Activated CD4-positive, alpha-beta T cell treated with anti-CD3 and anti-CD28 coated beads for 36 hours (primary cell): ENCODE measurements at regions not wholly inside any gene's neighbourhood (a gene's known extent, or its start where the extent isn't known, plus 50 kb on each side); places are given as distances from the start of the nearest gene placed in this dataset.
"Not testable (repeated sequence)": the region's sequence is repeated elsewhere in the genome, so short reads cannot be mapped to it uniquely, and the experiment has no call there.

ENCODE experiments used
- ATAC-seq: fragments of 200-7000 bp; cut with Tn5 transposase; one replicate; pipeline ENCODE4 v1.10.0; 2021; ENCODE audit warnings: mild to moderate bottlenecking, moderate library complexity
- CTCF ChIA-PET: fragments of 350-600 bp; sonication (Branson Sonifier 250); formaldehyde crosslinking; loops from one replicate; lab custom pipeline; 2021; ENCODE audit warnings: antibody characterized with exemption; lab: Charles Lee
- POLR2A ChIA-PET: fragments of 350-600 bp; sonication (Branson Sonifier 250); formaldehyde crosslinking; loops from one replicate; lab custom pipeline; 2021; ENCODE audit warnings: antibody characterized with exemption, inconsistent platforms; lab: Charles Lee
- DNase-seq: peaks from one replicate; pipeline ENCODE4 v3.0.0-alpha.2; 2020
- H3K27ac Mint-ChIP-seq: one replicate; pipeline ENCODE4 v1.8.0; 2021; ENCODE audit warnings: mixed read lengths
- H3K27me3 Mint-ChIP-seq: one replicate; pipeline ENCODE4 v1.8.0; 2021; ENCODE audit warnings: mixed read lengths
- H3K36me3 Mint-ChIP-seq: one replicate; pipeline ENCODE4 v1.8.0; 2021; ENCODE audit warnings: low read depth, mixed read lengths
- H3K4me1 Mint-ChIP-seq: one replicate; pipeline ENCODE4 v1.8.0; 2021; ENCODE audit warnings: mixed read lengths
- H3K4me3 Mint-ChIP-seq: one replicate; pipeline ENCODE4 v1.8.0; 2021; ENCODE audit warnings: mild to moderate bottlenecking, moderate library complexity, mixed read lengths
- H3K9me3 Mint-ChIP-seq: one replicate; pipeline ENCODE4 v1.8.0; 2021; ENCODE audit warnings: low read depth, mixed read lengths
- intact Hi-C, 2 experiments: fragments of 100-400 bp; cut with DNase I in 1 of 2; cut with micrococcal nuclease in 1 of 2; formaldehyde crosslinking; loops; one replicate each; pipeline versions ENCODE4 v1.14.2 to v1.15.1; 2022 to 2024; cut with DNase I, micrococcal nuclease

GRCh38 chr2:175432793-175433192 lies 251.3 kb upstream of the ATP5MC3 start:
- Mint-ChIP-seq H3K9me3 (no peaks in the 10 kb centered on the region), H3K27ac (no peak overlapping the region), H3K36me3 (no peaks in the 10 kb centered on the region), H3K4me1 (no peaks in the 10 kb centered on the region), H3K27me3 (peaks cover 1% of the 10 kb centered on the region), H3K4me3 (no peak overlapping the region)
- CTCF ChIA-PET, result no interaction called here
- intact Hi-C loops, result no loop called here
- POLR2A ChIA-PET, result no interaction called here
- DNase-seq, result no peak
- ATAC-seq, result no peak

- ChIA-PET CTCF (no interaction called here), POLR2A (no interaction called here)
Observed at GRCh38 chr2:175432021-175432420, 250.5 kb upstream of the ATP5MC3 start.

DNA sequence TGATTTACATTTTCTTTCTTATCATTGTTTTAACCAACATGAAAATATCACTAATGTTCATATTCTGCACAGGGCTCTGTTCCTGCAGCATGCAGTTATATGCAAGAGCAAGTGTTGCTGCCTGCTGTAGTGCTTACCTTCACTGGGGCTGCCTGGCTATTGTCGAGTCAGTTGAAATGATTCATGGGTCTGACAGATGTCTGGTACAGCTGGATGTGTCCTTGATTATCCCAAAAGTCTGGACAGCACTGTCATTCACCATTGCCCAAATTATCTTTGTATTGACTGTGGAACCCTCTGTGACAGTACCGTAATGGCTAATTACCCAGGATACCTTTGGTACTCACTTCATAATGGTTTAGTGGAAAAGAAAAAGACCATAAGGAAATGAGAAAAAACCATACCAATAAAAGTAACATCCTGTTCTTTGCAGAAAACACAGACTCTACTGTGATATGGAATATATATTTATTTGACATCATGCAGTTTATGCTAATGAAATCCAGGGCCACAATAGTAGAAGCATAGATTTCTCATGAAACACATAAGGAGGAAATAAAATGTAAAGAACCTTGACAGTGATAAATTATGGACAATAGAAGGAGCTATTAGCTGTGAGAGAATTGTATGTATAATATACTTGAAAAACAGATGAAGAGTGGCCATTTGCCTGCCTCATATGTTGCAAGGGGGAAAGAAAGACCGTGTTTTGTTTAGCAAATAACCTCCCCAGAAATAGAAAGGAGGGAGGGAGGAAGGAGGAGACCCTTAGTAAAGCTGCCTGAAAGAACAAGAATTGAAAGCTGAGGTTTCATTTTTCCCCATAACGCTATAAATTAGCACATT lies 249.8 kb upstream of the ATP5MC3 start:
- no peak for DNase-seq
- no peaks in the 10 kb centered on the region for H3K4me1 Mint-ChIP-seq
- CTCF ChIA-PET, result no interaction called here

More at GRCh38 chr2:175432021-175432420, 250.5 kb upstream of the ATP5MC3 start:
- Mint-ChIP-seq H3K4me1 (no peaks in the 10 kb centered on the region), H3K36me3 (no peaks in the 10 kb centered on the region), H3K27me3 (peaks cover 1% of the 10 kb centered on the region), H3K27ac (no peak overlapping the region), H3K4me3 (no peak overlapping the region), H3K9me3 (no peaks in the 10 kb centered on the region)
- ATAC-seq (no peak), DNase-seq (no peak)
- intact Hi-C loops, result no loop called here

DNA sequence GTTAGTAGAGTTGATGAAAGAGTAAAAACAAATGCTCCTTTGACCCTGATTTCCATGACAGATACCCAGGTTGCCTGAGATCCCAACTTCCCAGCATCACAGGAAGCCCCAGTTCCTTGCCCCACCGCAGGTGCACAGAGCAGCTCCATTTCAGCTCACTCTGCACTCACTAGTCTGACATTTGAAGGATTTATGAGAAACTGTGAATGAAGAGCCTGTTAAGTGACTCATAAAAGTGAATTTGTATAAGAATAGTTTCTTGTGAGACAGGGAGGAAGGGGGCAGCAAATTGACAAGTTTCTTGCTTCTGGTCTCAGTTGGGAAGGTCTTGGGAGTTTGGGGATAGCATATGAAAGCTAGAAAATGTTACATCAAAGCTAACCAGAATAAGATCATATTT lies 248.7 kb upstream of the ATP5MC3 start:
- POLR2A ChIA-PET, result no interaction called here
- DNase-seq, result no peak
- H3K36me3 Mint-ChIP-seq, result no peaks in the 10 kb centered on the region
- peaks cover 5% of the 10 kb centered on the region for H3K27me3 Mint-ChIP-seq
- no peak for ATAC-seq
- H3K9me3 Mint-ChIP-seq, result no peaks in the 10 kb centered on the region
- no peaks in the 10 kb centered on the region for H3K4me1 Mint-ChIP-seq
- H3K4me3 Mint-ChIP-seq, result no peak overlapping the region
- intact Hi-C loops, result no loop called here
- H3K27ac Mint-ChIP-seq, result no peak overlapping the region
- CTCF ChIA-PET, result no interaction called here

More for the DNA sequence above, 249.8 kb upstream of the ATP5MC3 start:
- ATAC-seq, result no peak
- intact Hi-C loops, result no loop called here
- no peak overlapping the region for H3K4me3 Mint-ChIP-seq
- peaks cover 3% of the 10 kb centered on the region for H3K27me3 Mint-ChIP-seq
- POLR2A ChIA-PET, result no interaction called here
- no peaks in the 10 kb centered on the region for H3K36me3 Mint-ChIP-seq
- no peaks in the 10 kb centered on the region for H3K9me3 Mint-ChIP-seq
- H3K27ac Mint-ChIP-seq, result no peak overlapping the region

DNA sequence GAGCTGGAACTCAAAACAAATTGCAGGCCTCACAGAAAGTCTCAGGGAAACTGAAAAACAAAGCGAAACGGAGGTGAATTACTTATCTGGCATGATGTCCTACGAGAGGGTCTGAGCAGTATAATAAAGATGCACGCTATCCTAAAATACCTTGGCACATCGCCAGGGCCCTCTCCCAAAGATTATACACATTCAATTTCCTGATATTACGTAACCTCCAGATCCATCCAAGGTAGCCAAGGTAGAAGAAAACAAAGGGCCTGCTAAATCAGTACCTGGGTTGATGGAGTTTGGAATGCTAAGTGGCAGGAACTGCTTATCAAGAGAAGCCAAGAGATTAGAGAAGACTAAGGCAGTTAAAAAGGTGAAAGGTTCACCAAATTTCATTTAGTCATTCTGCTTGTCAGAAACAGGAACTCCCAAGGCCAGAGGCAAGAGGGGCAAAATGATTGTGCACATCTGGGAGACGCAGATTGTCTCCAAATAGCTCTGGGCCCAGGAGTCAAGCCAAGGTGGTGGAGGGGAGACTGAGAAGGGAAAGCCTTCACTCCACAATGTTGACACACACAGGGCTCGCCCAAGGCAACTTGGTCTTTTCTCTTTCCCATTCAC lies 236.8 kb upstream of the ATP5MC3 start:
- ATAC-seq (no peak), DNase-seq (no peak)
- Mint-ChIP-seq H3K27me3 (peaks cover 7% of the 10 kb centered on the region), H3K4me1 (no peaks in the 10 kb centered on the region), H3K4me3 (no peak overlapping the region), H3K36me3 (no peaks in the 10 kb centered on the region), H3K9me3 (no peaks in the 10 kb centered on the region), H3K27ac (no peak overlapping the region)
- CTCF ChIA-PET, result no interaction called here
- POLR2A ChIA-PET, result no interaction called here
- intact Hi-C loops, result loop anchor here in 1 of 2 experiments (5.0 kb wide), 1 partner anchor 669 kb away; no protein-coding TSS in a partner anchor

GRCh38 chr2:175414882-175415487 lies 233.5 kb upstream of the ATP5MC3 start:
- ChIA-PET POLR2A (no interaction called here), CTCF (interaction anchor here (0.6 to 1.2 kb wide), 5 partner anchors 12 to 203 kb away, joined by 3 to 4 read pairs (median 3); no protein-coding TSS in a partner anchor)
- intact Hi-C loops, result loop anchor here in 1 of 2 experiments (5.0 kb wide), 1 partner anchor 672 kb away; no protein-coding TSS in a partner anchor

DNA sequence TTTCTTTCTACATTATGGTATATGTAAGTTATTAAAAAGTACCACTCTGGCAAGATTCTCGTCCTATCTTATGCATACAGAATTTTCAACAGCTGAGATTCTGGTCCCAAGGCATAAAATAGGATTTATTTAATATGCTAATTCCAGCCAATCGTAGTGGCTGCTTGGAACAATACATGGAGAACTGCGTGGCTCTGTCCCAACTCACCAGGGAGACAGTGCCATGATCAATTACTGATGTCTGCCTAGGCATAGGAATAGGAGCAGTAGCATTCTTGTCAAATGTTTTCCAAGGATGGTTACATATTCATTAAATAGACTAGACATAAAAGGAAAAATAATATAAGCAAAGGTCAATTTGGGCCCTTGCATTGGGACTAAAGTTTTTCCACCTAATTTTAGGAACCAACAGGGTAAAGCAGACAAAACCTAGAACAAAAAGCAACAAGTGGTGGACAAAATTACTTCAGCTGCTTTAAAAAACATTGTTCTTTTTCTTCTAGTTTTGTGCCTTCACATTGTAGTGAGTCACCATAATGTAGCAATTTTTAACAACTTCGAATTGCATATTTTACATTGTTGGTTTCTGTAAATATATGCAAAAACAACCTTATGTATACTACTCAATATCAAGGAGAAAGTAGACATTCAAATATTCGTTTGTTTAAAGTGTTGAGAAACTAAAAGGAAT lies 232.8 kb upstream of the ATP5MC3 start:
- H3K36me3 Mint-ChIP-seq, result no peaks in the 10 kb centered on the region
- ATAC-seq (no peak), DNase-seq (no peak)
- ChIA-PET CTCF (interaction anchor here (0.6 to 1.2 kb wide), 2 partner anchors 13 to 108 kb away, joined by 3 to 4 read pairs; no protein-coding TSS in a partner anchor), POLR2A (no interaction called here)
- no peaks in the 10 kb centered on the region for H3K9me3 Mint-ChIP-seq
- H3K27me3 Mint-ChIP-seq, result peaks cover 6% of the 10 kb centered on the region
- H3K4me3 Mint-ChIP-seq, result no peak overlapping the region
- intact Hi-C loops, result no loop called here
- H3K4me1 Mint-ChIP-seq, result no peaks in the 10 kb centered on the region
- H3K27ac Mint-ChIP-seq, result no peak overlapping the region

More at GRCh38 chr2:175414882-175415487, 233.5 kb upstream of the ATP5MC3 start:
- no peak for ATAC-seq
- Mint-ChIP-seq H3K36me3 (no peaks in the 10 kb centered on the region), H3K27me3 (peaks cover 8% of the 10 kb centered on the region), H3K9me3 (no peaks in the 10 kb centered on the region), H3K4me1 (no peaks in the 10 kb centered on the region), H3K4me3 (no peak overlapping the region), H3K27ac (no peak overlapping the region)
- DNase-seq, result peak; percentile 35

DNA sequence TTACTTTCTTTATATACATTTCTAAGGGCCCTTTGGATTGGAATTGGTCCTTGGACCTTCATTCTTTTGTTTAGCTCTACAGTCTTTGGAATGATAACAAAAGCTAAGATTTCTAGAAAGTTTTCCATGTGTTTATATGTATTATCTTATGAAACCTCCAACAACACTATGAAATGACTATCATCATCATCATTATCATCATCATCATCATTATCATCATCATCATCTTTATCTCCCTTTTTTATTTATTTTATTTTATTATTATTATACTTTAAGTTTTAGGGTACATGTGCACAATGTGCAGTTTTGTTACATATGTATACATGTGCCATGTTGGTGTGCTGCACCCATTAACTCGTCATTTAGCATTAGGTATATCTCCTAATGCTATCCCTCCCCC lies 229.4 kb upstream of the ATP5MC3 start:
- H3K9me3 Mint-ChIP-seq, H3K4me3 Mint-ChIP-seq, H3K4me1 Mint-ChIP-seq, CTCF ChIA-PET, POLR2A ChIA-PET, H3K36me3 Mint-ChIP-seq, H3K27me3 Mint-ChIP-seq, DNase-seq, H3K27ac Mint-ChIP-seq, ATAC-seq, intact Hi-C loops: not testable (repeated sequence)

GRCh38 chr2:175404839-175405238 lies 223.3 kb upstream of the ATP5MC3 start:
- POLR2A ChIA-PET, result no interaction called here
- no peaks in the 10 kb centered on the region for H3K36me3 Mint-ChIP-seq
- intact Hi-C loops, result no loop called here
- ATAC-seq (no peak), DNase-seq (no peak)
- CTCF ChIA-PET, result no interaction called here
- no peak overlapping the region for H3K4me3 Mint-ChIP-seq
- no peaks in the 10 kb centered on the region for H3K4me1 Mint-ChIP-seq
- no peak overlapping the region for H3K27ac Mint-ChIP-seq
- H3K9me3 Mint-ChIP-seq, result no peaks in the 10 kb centered on the region
- H3K27me3 Mint-ChIP-seq, result peaks cover 10% of the 10 kb centered on the region

DNA sequence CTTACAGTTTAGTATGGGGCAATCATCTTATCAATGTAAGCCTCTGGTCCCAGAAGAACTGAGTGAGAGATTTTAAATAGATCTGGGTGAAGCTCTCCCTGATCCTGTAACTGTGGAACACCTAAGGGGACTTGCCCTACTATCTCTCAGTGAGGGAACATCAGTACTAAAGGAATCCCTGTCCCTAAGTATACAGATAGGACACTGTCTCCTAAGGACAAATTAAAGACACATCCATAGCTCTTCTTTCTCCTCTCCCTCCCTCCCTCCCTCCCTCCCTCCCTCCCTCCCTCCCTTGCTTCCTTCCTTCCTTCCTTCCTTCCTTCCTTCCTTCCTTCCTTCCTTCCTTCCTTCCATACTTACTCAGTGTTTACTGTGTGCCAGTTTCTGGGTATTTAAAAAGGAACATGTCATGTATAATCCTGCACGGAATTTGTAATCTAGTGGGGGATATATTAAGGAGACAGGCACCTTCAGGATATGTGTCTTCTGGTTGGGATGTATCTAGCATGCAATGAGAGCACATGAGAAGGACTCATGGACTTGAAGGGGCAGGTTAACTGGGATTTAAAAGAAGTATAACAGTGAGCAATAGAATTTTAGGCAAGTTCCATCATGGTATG lies 222.2 kb upstream of the ATP5MC3 start:
- no peaks in the 10 kb centered on the region for H3K36me3 Mint-ChIP-seq

GRCh38 chr2:175402571-175402970 lies 221.1 kb upstream of the ATP5MC3 start:
- intact Hi-C loops, result no loop called here
- Mint-ChIP-seq H3K36me3 (no peaks in the 10 kb centered on the region), H3K27me3 (peaks cover 17% of the 10 kb centered on the region), H3K27ac (no peak overlapping the region), H3K4me1 (no peaks in the 10 kb centered on the region), H3K9me3 (no peaks in the 10 kb centered on the region), H3K4me3 (no peak overlapping the region)
- POLR2A ChIA-PET, result no interaction called here
- no peak for DNase-seq
- CTCF ChIA-PET, result no interaction called here
- no peak for ATAC-seq

More for the DNA sequence above, 222.2 kb upstream of the ATP5MC3 start:
- intact Hi-C loops, result no loop called here
- Mint-ChIP-seq H3K9me3 (no peaks in the 10 kb centered on the region), H3K4me1 (no peaks in the 10 kb centered on the region), H3K27ac (no peak overlapping the region), H3K27me3 (peaks cover 15% of the 10 kb centered on the region), H3K4me3 (no peak overlapping the region)
- no peak for DNase-seq
- ATAC-seq, result no peak
- POLR2A ChIA-PET, result no interaction called here
- CTCF ChIA-PET, result no interaction called here
